MM.1S (cell line): ENCODE measurements at regions not wholly inside any gene's neighbourhood (a gene's known extent, or its start where the extent isn't known, plus 50 kb on each side); places are given as distances from the start of the nearest gene placed in this dataset.

Experiments
- DNase-seq: peaks from one replicate; pipeline ENCODE4 v3.0.0-alpha.2; 2015
- H2AFZ ChIP-seq: fragments of 300-600 bp; sonication (generic); 2 replicates; pipeline ENCODE4 v1.6.0; 2016; ENCODE audit warnings: antibody characterized with exemption, low read length
- H3F3A ChIP-seq: fragments of 300-600 bp; sonication (generic); 2 replicates; pipeline ENCODE4 v1.6.1; 2016; ENCODE audit warnings: mild to moderate bottlenecking, antibody characterized with exemption, low read length, moderate library complexity, mixed read lengths; ENCODE audit not compliant: insufficient read depth
- H3K27ac ChIP-seq: fragments of 300-600 bp; sonication (generic); 2 replicates; pipeline ENCODE4 v1.5.1; 2016; ENCODE audit warnings: mild to moderate bottlenecking, low read length
- H3K27me3 ChIP-seq: fragments of 300-600 bp; sonication (generic); replicated peaks from 2 replicates; pipeline ENCODE4 v1.6.0; 2016; ENCODE audit warnings: low read length; ENCODE audit not compliant: insufficient read depth
- H3K36me3 ChIP-seq: fragments of 300-600 bp; sonication (generic); replicated peaks from 2 replicates; pipeline ENCODE4 v1.6.1; 2016; ENCODE audit warnings: mild to moderate bottlenecking, low read length, mixed read lengths; ENCODE audit not compliant: insufficient read depth
- H3K4me1 ChIP-seq: fragments of 300-600 bp; sonication (generic); 2 replicates; pipeline ENCODE4 v1.6.1; 2016; ENCODE audit warnings: low read length, mixed read lengths
- H3K4me2 ChIP-seq: fragments of 300-600 bp; sonication (generic); 2 replicates; pipeline ENCODE4 v1.6.0; 2016; ENCODE audit warnings: low read depth, low read length
- H3K4me3 ChIP-seq: fragments of 300-600 bp; sonication (generic); 2 replicates; pipeline ENCODE4 v1.5.1; 2016; ENCODE audit warnings: low read length, mixed read lengths
- H3K79me2 ChIP-seq: fragments of 300-600 bp; sonication (generic); 2 replicates; pipeline ENCODE4 v1.6.1; 2016; ENCODE audit warnings: mixed run types, low read length, mixed read lengths
- H3K9ac ChIP-seq: fragments of 300-600 bp; sonication (generic); 2 replicates; pipeline ENCODE4 v1.6.1; 2016; ENCODE audit warnings: low read length, mixed read lengths
- H3K9me2 ChIP-seq: fragments of 300-600 bp; sonication (generic); replicated peaks from 2 replicates; pipeline ENCODE4 v1.6.1; 2016; ENCODE audit warnings: mild to moderate bottlenecking, low read length, mixed read lengths; ENCODE audit not compliant: insufficient read depth
- H3K9me3 ChIP-seq: fragments of 300-600 bp; sonication (generic); replicated peaks from 2 replicates; pipeline ENCODE4 v1.6.1; 2016; ENCODE audit warnings: mild to moderate bottlenecking, low read length, mixed read lengths; ENCODE audit not compliant: insufficient read depth
- H4K20me1 ChIP-seq: fragments of 300-600 bp; sonication (generic); 2 replicates; pipeline ENCODE4 v1.6.1; 2016; ENCODE audit warnings: mild to moderate bottlenecking, low read length, moderate library complexity, mixed read lengths; ENCODE audit not compliant: insufficient read depth
- CTCF ChIP-seq: fragments of 300-600 bp; sonication (generic); IDR thresholded peaks from 2 replicates; pipeline ENCODE4 v1.5.1; 2016; ENCODE audit warnings: antibody characterized with exemption, low read length, mixed read lengths
- EZH2 ChIP-seq: fragments of 300-600 bp; sonication (generic); optimal IDR thresholded peaks from 2 replicates; pipeline ENCODE3; 2017; ENCODE audit warnings: low read depth, mild to moderate bottlenecking, antibody characterized with exemption, low read length, mixed read lengths
- EZH2phosphoT487 ChIP-seq: fragments of 300-600 bp; sonication (generic); IDR thresholded peaks from 2 replicates; pipeline ENCODE4 v1.6.1; 2018; ENCODE audit warnings: antibody characterized with exemption, low read length

- Histone ChIP-seq H3K9me2 (no peaks in the 10 kb centered on the region), H3K79me2 (no peaks in the 10 kb centered on the region), H3F3A (no peaks in the 10 kb centered on the region), H3K9ac (no peak overlapping the region), H4K20me1 (no peaks in the 10 kb centered on the region), H3K9me3 (no peaks in the 10 kb centered on the region), H3K4me2 (no peak overlapping the region), H3K4me3 (no peak overlapping the region), H3K27me3 (no peaks in the 10 kb centered on the region), H3K4me1 (no peaks in the 10 kb centered on the region), H3K27ac (no peak overlapping the region), H2AFZ (no peak overlapping the region), H3K36me3 (no peaks in the 10 kb centered on the region)
- TF ChIP-seq EZH2 = no peak
- no peak for TF ChIP-seq EZH2phosphoT487
- no peak for TF ChIP-seq CTCF
- DNase-seq = no peak
Observed at GRCh38 chr3:94784274-94784673, 721.4 kb downstream of the NSUN3 start.

GRCh38 chr3:94787066-94787465, 724.2 kb downstream of the NSUN3 start:
- no peak for DNase-seq
- Histone ChIP-seq H4K20me1 (no peaks in the 10 kb centered on the region), H3K4me2 (no peak overlapping the region), H3K27me3 (no peaks in the 10 kb centered on the region), H3K4me1 (no peaks in the 10 kb centered on the region), H2AFZ (no peak overlapping the region), H3K4me3 (no peak overlapping the region), H3K27ac (no peak overlapping the region), H3K36me3 (no peaks in the 10 kb centered on the region), H3K9me2 (no peaks in the 10 kb centered on the region), H3K9me3 (no peaks in the 10 kb centered on the region), H3F3A (no peaks in the 10 kb centered on the region), H3K79me2 (no peaks in the 10 kb centered on the region), H3K9ac (no peak overlapping the region)
- TF ChIP-seq EZH2phosphoT487 = no peak
- no peak for TF ChIP-seq EZH2
- TF ChIP-seq CTCF = no peak

GRCh38 chr3:94787734-94788270, 724.9 kb downstream of the NSUN3 start:
- Histone ChIP-seq H3F3A (no peaks in the 10 kb centered on the region), H3K27me3 (no peaks in the 10 kb centered on the region), H3K9ac (no peak overlapping the region), H3K36me3 (no peaks in the 10 kb centered on the region), H3K27ac (no peak overlapping the region), H2AFZ (no peak overlapping the region), H3K4me1 (no peaks in the 10 kb centered on the region), H3K4me3 (no peak overlapping the region), H4K20me1 (no peaks in the 10 kb centered on the region), H3K4me2 (no peak overlapping the region), H3K9me3 (no peaks in the 10 kb centered on the region), H3K79me2 (no peaks in the 10 kb centered on the region), H3K9me2 (no peaks in the 10 kb centered on the region)
- TF ChIP-seq EZH2phosphoT487 = no peak
- TF ChIP-seq EZH2 = no peak
- no peak for DNase-seq

- Histone ChIP-seq H3K4me1 (no peaks in the 10 kb centered on the region), H2AFZ (no peak overlapping the region), H3K27ac (no peak overlapping the region), H4K20me1 (no peaks in the 10 kb centered on the region), H3K36me3 (no peaks in the 10 kb centered on the region), H3K9ac (no peak overlapping the region), H3K9me3 (no peaks in the 10 kb centered on the region), H3K4me3 (no peak overlapping the region), H3F3A (no peaks in the 10 kb centered on the region), H3K79me2 (no peaks in the 10 kb centered on the region), H3K4me2 (no peak overlapping the region), H3K9me2 (no peaks in the 10 kb centered on the region), H3K27me3 (no peaks in the 10 kb centered on the region)
- DNase-seq = no peak
- TF ChIP-seq EZH2 = no peak
- TF ChIP-seq EZH2phosphoT487 = no peak
- no peak for TF ChIP-seq CTCF
Observed at GRCh38 chr3:94794563-94794962, 731.7 kb downstream of the NSUN3 start.
